ENCODE measurements at regions not wholly inside any gene's neighbourhood (a gene's known extent, or its start where the extent isn't known, plus 50 kb on each side); places are given as distances from the start of the nearest gene placed in this dataset.

GRCh38 chr14:48580692-48581091 is 905.3 kb upstream of the MDGA2 start:
- no peak for TF ChIP-seq CTCF (IDR thresholded peaks at IDR 0.05)
- TF ChIP-seq CHD2 (IDR thresholded peaks at IDR 0.05; ENCODE audit: low read length, partially characterized antibody), result no peak
- no peak for TF ChIP-seq JUND (IDR thresholded peaks at IDR 0.05)
- no peak for TF ChIP-seq POLR2AphosphoS5 (IDR thresholded peaks at IDR 0.05; ENCODE audit: low read depth, low read length)
- no peak for TF ChIP-seq EP300 (IDR thresholded peaks at IDR 0.05; ENCODE audit: borderline replicate concordance in 1 of 2, low read depth in 1 of 2, low read length in 1 of 2)
- no peak for TF ChIP-seq YY1 (IDR thresholded peaks at IDR 0.05; ENCODE audit: low read depth)
- TF ChIP-seq TAF1 (IDR thresholded peaks at IDR 0.05; ENCODE audit: borderline replicate concordance, low read depth, low read length), result no peak
- no peak for TF ChIP-seq FOSL2 (IDR thresholded peaks at IDR 0.05; ENCODE audit: borderline replicate concordance, low read depth)
- no peak for TF ChIP-seq MEF2A (IDR thresholded peaks at IDR 0.05; ENCODE audit: borderline replicate concordance, low read depth)

Data from SK-N-SH (cell line).